ENCODE measurements at regions not wholly inside any gene's neighbourhood (a gene's known extent, or its start where the extent isn't known, plus 50 kb on each side); places are given as distances from the start of the nearest gene placed in this dataset.

GRCh38 chr9:87447547-87448432 is 49.9 kb upstream of the DAPK1 start:
- no peak overlapping the region for H3K27ac ChIP-seq (replicated peaks in 1 of 4)
- 73% methylated on average over 11 of the region's 11 CpGs for WGBS
- H3K4me3 ChIP-seq, result no peak overlapping the region
- no peaks in the 10 kb centered on the region for H3K36me3 ChIP-seq
- TF ChIP-seq POLR2AphosphoS5 (IDR thresholded peaks at IDR 0.05), result no peak
- no peak for TF ChIP-seq POLR2A (IDR thresholded peaks at IDR 0.05; ENCODE audit: low read depth)
- TF ChIP-seq, protein P1, sequence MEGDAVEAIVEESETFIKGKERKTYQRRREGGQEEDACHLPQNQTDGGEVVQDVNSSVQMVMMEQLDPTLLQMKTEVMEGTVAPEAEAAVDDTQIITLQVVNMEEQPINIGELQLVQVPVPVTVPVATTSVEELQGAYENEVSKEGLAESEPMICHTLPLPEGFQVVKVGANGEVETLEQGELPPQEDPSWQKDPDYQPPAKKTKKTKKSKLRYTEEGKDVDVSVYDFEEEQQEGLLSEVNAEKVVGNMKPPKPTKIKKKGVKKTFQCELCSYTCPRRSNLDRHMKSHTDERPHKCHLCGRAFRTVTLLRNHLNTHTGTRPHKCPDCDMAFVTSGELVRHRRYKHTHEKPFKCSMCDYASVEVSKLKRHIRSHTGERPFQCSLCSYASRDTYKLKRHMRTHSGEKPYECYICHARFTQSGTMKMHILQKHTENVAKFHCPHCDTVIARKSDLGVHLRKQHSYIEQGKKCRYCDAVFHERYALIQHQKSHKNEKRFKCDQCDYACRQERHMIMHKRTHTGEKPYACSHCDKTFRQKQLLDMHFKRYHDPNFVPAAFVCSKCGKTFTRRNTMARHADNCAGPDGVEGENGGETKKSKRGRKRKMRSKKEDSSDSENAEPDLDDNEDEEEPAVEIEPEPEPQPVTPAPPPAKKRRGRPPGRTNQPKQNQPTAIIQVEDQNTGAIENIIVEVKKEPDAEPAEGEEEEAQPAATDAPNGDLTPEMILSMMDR (IDR thresholded peaks at IDR 0.05), result no peak
- TF ChIP-seq EP300 (IDR thresholded peaks at IDR 0.05), result no peak
- DNase-seq (ENCODE audit: extremely low spot score), result no peak
- no peaks in the 10 kb centered on the region for H3K27me3 ChIP-seq
- H3K9me3 ChIP-seq, result no peaks in the 10 kb centered on the region
- H3K4me1 ChIP-seq, result no peaks in the 10 kb centered on the region
- intact Hi-C loops (cut with DNase I), result no loop called here

Small RNA genes lying in the stretch of these regions (small RNA-seq; reads per million reads assigned to genes)
- gene AL353752.1 (0 reads per million in 3 donors), gene RF00568 (0 reads per million in 3 donors)

Data from esophagus muscularis mucosa (tissue), 4 donors.